Adrenal gland (tissue), 5 donors: ENCODE measurements at regions not wholly inside any gene's neighbourhood (a gene's known extent, or its start where the extent isn't known, plus 50 kb on each side); places are given as distances from the start of the nearest gene placed in this dataset.

Source experiments
- CTCF ChIP-seq, 6 experiments: fragments of 450-650 bp in 4 of 6; fragments of 200-600 bp in 2 of 6; sonication (generic) in 1 of 6; IDR thresholded peaks; 1 replicate in 5 of 6; 2 replicates in 1 of 6; pipeline versions ENCODE4 v1.5.1 to v1.8.0; 2016 to 2021; ENCODE audit warnings: antibody characterized with exemption in 6 of 6, mild to moderate bottlenecking in 2 of 6, moderate library complexity in 1 of 6
- POLR2A ChIP-seq, 2 donors: fragments of 450-650 bp; IDR thresholded peaks; one replicate each; pipeline ENCODE4 v1.6.1; 2017; ENCODE audit warnings: antibody characterized with exemption in 2 of 2, mild to moderate bottlenecking in 2 of 2, moderate library complexity in 1 of 2
- donor health status: DM: no; HTN: no; CAD: no.

GRCh38 chr2:217167531-217167930, 307.7 kb upstream of the TNP1 start:
- TF ChIP-seq CTCF (IDR thresholded peaks at IDR 0.05) (no peak), POLR2A (IDR thresholded peaks at IDR 0.05) (no peak)
